GM12874 (cell line): ENCODE measurements at regions not wholly inside any gene's neighbourhood (a gene's known extent, or its start where the extent isn't known, plus 50 kb on each side); places are given as distances from the start of the nearest gene placed in this dataset.

ENCODE experiments used
- CTCF ChIP-seq: IDR thresholded peaks from 2 replicates; pipeline ENCODE4 v1.5.1; 2011; ENCODE audit warnings: low read depth, mild to moderate bottlenecking, control low read depth, low read length, moderate library complexity; ENCODE audit not compliant: insufficient read depth

- TF ChIP-seq CTCF: no peak
Observed at GRCh38 chr13:60268203-60268555, 104.5 kb upstream of the DIAPH3 start.

GRCh38 chr13:60273971-60274527 lies 110.3 kb upstream of the DIAPH3 start:
- no peak for TF ChIP-seq CTCF

GRCh38 chr13:60274655-60275054 lies 110.9 kb upstream of the DIAPH3 start:
- no peak for TF ChIP-seq CTCF

- no peak for TF ChIP-seq CTCF
Observed at GRCh38 chr13:60275208-60275607, 111.5 kb upstream of the DIAPH3 start.

GRCh38 chr13:60282186-60282585 lies 114.8 kb upstream of the TDRD3 start:
- TF ChIP-seq CTCF: no peak

GRCh38 chr13:60282708-60283107 lies 114.3 kb upstream of the TDRD3 start:
- no peak for TF ChIP-seq CTCF

- TF ChIP-seq CTCF: no peak
Observed at GRCh38 chr13:60286707-60287106, 110.3 kb upstream of the TDRD3 start.
